DOHH2 (cell line): ENCODE measurements at regions not wholly inside any gene's neighbourhood (a gene's known extent, or its start where the extent isn't known, plus 50 kb on each side); places are given as distances from the start of the nearest gene placed in this dataset.

ENCODE experiments used
- EZH2phosphoT487 ChIP-seq: fragments of 200-600 bp; sonication (generic); IDR thresholded peaks from 2 replicates; pipeline ENCODE4 v1.6.1; 2017; ENCODE audit warnings: borderline replicate concordance, mild to moderate bottlenecking, antibody characterized with exemption, low read length, moderate library complexity, mixed read lengths
- TF ChIP-seq, protein P1 (sequence below): fragments of 200-600 bp; sonication (generic); IDR thresholded peaks from one replicate; pipeline ENCODE4 v1.5.1; 2014; ENCODE audit warnings: antibody characterized with exemption, mild to moderate bottlenecking, low read depth, low read length; ENCODE audit not compliant: poor library complexity, severe bottlenecking

DNA sequence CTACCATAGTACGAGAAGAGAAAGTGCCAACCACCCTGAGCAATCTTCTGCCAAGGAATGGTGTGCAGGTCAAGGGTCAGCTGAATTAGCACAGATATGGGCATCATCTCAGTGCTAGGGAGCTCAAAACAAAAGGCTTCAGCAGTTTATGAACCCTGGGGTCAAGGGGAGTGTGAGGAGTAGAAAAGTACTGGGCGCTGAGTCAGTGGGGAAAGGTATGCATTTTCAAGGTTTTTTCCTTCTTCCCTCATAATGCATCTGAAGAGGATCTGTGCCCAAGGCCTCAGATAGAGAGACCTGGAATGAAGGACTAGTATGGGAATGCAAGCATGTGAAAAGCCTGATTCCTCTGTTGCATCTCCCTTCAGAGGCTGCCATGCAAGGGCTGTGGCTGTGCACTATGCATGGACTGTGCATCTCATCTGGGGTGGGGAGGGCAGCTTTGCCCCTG, 81.7 kb downstream of the PERP start:
- TF ChIP-seq, protein P1, sequence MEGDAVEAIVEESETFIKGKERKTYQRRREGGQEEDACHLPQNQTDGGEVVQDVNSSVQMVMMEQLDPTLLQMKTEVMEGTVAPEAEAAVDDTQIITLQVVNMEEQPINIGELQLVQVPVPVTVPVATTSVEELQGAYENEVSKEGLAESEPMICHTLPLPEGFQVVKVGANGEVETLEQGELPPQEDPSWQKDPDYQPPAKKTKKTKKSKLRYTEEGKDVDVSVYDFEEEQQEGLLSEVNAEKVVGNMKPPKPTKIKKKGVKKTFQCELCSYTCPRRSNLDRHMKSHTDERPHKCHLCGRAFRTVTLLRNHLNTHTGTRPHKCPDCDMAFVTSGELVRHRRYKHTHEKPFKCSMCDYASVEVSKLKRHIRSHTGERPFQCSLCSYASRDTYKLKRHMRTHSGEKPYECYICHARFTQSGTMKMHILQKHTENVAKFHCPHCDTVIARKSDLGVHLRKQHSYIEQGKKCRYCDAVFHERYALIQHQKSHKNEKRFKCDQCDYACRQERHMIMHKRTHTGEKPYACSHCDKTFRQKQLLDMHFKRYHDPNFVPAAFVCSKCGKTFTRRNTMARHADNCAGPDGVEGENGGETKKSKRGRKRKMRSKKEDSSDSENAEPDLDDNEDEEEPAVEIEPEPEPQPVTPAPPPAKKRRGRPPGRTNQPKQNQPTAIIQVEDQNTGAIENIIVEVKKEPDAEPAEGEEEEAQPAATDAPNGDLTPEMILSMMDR: no peak
- TF ChIP-seq EZH2phosphoT487: no peak
